ENCODE measurements at regions not wholly inside any gene's neighbourhood (a gene's known extent, or its start where the extent isn't known, plus 50 kb on each side); places are given as distances from the start of the nearest gene placed in this dataset.
"Not testable (repeated sequence)": the region's sequence is repeated elsewhere in the genome, so short reads cannot be mapped to it uniquely, and the experiment has no call there.

DNA sequence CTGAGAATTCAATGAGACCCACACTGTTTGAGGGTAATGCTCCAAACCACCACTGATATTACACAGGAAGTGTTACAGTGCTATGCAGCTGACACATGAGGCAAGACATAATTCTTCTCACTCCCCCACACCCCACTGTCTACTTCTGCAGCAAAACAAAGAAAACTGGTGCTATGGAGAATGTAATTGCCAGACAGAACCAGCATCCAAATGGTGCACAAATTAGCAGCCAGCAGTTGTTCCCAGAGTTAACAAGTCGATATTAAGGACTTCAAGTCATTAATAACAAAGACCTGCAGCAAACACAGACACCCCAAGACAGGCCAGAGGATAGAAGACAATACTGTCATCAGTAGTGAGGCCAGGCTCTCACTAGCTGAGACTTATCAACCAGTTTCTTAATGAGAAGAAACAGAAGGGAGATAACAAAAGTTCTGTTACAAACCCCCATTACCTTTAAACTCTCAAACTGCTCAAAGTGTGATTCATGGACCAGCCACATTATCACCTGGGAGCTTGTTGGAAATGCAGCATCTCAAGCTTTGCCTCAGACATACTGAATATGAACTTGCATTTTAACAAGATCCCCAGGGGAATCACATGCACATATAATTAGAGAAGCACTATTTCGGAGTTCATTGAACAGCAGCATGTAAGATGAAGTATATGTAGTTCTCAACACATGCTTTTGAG lies 58.7 kb upstream of the FNDC3B start:
- 63 to 81% methylated on average over 2 of the region's 2 CpGs for WGBS, 2 donors
- TF ChIP-seq EP300 (IDR thresholded peaks at IDR 0.05) = no peak
- no peak for TF ChIP-seq POLR2A (IDR thresholded peaks at IDR 0.05)
- TF ChIP-seq, protein P1, sequence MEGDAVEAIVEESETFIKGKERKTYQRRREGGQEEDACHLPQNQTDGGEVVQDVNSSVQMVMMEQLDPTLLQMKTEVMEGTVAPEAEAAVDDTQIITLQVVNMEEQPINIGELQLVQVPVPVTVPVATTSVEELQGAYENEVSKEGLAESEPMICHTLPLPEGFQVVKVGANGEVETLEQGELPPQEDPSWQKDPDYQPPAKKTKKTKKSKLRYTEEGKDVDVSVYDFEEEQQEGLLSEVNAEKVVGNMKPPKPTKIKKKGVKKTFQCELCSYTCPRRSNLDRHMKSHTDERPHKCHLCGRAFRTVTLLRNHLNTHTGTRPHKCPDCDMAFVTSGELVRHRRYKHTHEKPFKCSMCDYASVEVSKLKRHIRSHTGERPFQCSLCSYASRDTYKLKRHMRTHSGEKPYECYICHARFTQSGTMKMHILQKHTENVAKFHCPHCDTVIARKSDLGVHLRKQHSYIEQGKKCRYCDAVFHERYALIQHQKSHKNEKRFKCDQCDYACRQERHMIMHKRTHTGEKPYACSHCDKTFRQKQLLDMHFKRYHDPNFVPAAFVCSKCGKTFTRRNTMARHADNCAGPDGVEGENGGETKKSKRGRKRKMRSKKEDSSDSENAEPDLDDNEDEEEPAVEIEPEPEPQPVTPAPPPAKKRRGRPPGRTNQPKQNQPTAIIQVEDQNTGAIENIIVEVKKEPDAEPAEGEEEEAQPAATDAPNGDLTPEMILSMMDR (IDR thresholded peaks at IDR 0.05) = no peak
- no peak for TF ChIP-seq POLR2AphosphoS5 (IDR thresholded peaks at IDR 0.05)
- no peak for DNase-seq
- H3K4me1 ChIP-seq = no peaks in the 10 kb centered on the region
- no peak overlapping the region for H3K4me3 ChIP-seq
- no peaks in the 10 kb centered on the region for H3K36me3 ChIP-seq
- intact Hi-C loops (cut with DNase I) = no loop called here
- no peaks in the 10 kb centered on the region for H3K27me3 ChIP-seq
- no peak overlapping the region for H3K27ac ChIP-seq
- no peaks in the 10 kb centered on the region for H3K9me3 ChIP-seq

DNA sequence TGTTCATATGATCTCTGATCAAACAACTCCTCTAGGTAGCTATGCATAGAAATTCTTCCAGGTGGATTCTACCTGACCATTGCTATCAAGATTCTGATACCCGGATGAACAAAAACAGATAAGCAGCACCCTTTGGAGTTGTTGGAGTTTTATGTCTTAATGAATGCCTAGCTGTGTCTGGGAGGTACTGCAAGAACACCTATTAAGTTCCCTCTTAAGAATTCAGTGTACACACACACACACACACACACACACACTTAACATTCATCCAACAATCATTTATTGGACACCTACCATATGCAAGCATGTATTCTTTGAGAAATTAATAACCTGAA lies 58.1 kb upstream of the FNDC3B start:
- Histone ChIP-seq H3K4me3 (no peak overlapping the region), H3K9me3 (no peaks in the 10 kb centered on the region), H3K4me1 (no peaks in the 10 kb centered on the region), H3K27ac (no peak overlapping the region), H3K36me3 (no peaks in the 10 kb centered on the region), H3K27me3 (no peaks in the 10 kb centered on the region)
- DNase-seq = no peak
- TF ChIP-seq POLR2A (IDR thresholded peaks at IDR 0.05) (no peak), EP300 (IDR thresholded peaks at IDR 0.05) (no peak), POLR2AphosphoS5 (IDR thresholded peaks at IDR 0.05) (no peak)
- TF ChIP-seq, protein P1 (IDR thresholded peaks at IDR 0.05) = no peak
- WGBS, 2 donors = 80 to 85% methylated on average over 1 of the region's 1 CpG
- intact Hi-C loops (cut with DNase I) = no loop called here

DNA sequence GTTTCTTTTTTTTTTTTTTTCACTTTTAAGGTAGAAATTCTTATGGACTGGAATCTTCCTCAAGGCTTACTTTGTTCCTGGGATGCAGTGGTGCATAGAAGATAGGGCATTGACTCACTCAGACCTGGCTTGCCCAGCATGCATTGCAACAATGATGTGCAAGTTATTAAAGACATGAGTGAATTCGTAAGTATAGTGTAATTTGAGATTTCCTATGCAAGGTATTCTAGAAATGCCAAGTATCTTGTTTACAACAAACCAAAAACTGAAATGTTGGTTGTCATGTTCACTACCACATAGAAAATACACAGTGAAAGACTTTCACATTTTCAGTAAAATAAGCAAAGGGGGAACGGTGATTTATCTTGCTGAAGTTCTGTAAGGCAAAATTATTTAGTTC lies 56.5 kb upstream of the FNDC3B start:
- no peaks in the 10 kb centered on the region for H3K4me1 ChIP-seq
- intact Hi-C loops (cut with DNase I) = no loop called here
- no peaks in the 10 kb centered on the region for H3K9me3 ChIP-seq
- no peak overlapping the region for H3K27ac ChIP-seq
- DNase-seq = no peak
- no peaks in the 10 kb centered on the region for H3K27me3 ChIP-seq
- H3K4me3 ChIP-seq = no peak overlapping the region
- 84% methylated on average over 2 of the region's 2 CpGs for WGBS, 2 donors
- TF ChIP-seq POLR2A (IDR thresholded peaks at IDR 0.05) = no peak
- no peaks in the 10 kb centered on the region for H3K36me3 ChIP-seq

DNA sequence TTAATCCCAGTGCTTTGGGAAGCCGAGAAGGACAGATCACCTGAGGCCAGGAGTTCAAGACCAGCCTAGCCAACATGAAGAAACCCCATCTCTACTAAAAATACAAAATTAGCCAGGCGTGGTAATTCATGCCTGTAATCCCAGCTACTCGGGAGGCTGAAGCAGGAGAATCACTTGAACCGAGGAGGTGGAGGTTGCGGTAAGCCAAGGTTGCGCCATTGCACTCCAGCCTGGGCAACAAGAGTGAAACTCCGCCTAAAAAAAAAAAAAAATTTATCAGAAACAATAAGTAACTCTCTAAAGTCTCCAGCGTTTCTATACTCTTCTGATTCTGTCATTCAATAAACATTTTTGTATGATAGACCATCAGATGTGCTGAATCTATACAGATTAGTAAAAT lies 55.7 kb upstream of the FNDC3B start:
- H3K27me3 ChIP-seq; DNase-seq; H3K4me3 ChIP-seq; H3K27ac ChIP-seq; H3K9me3 ChIP-seq; intact Hi-C loops (cut with DNase I); H3K4me1 ChIP-seq; H3K36me3 ChIP-seq: not testable (repeated sequence)
- 88 to 95% methylated on average over 8 of the region's 8 CpGs for WGBS, 2 donors

DNA sequence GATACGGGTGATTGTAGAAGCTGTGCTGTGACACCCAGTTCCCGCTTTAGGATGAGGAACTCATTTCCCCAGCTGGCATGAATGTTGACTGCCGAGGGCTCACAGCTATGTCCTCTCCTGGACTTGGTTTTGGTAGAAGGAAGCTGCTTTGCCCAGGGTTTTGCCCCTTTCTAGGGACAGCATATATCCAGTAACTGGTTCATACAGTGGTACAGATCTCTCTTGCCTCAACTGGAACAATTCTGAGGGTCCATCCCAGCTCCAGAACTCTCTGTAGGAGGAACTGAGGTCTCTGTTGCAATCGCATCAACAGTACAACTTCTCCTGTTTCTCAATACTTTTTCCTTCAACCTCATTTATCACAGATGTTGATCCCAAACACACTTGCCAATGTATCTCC lies 54.5 kb upstream of the FNDC3B start:
- WGBS, 2 donors = 73 to 92% methylated on average over 4 of the region's 4 CpGs
- Histone ChIP-seq H3K36me3 (no peaks in the 10 kb centered on the region), H3K27me3 (no peaks in the 10 kb centered on the region), H3K9me3 (no peaks in the 10 kb centered on the region), H3K4me1 (no peaks in the 10 kb centered on the region), H3K4me3 (no peak overlapping the region), H3K27ac (no peak overlapping the region)
- TF ChIP-seq POLR2AphosphoS5 (IDR thresholded peaks at IDR 0.05) (no peak), EP300 (IDR thresholded peaks at IDR 0.05) (no peak), POLR2A (IDR thresholded peaks at IDR 0.05) (no peak)
- TF ChIP-seq, protein P1 (IDR thresholded peaks at IDR 0.05) = no peak
- peak; percentile 67 for DNase-seq
- intact Hi-C loops (cut with DNase I) = no loop called here

DNA sequence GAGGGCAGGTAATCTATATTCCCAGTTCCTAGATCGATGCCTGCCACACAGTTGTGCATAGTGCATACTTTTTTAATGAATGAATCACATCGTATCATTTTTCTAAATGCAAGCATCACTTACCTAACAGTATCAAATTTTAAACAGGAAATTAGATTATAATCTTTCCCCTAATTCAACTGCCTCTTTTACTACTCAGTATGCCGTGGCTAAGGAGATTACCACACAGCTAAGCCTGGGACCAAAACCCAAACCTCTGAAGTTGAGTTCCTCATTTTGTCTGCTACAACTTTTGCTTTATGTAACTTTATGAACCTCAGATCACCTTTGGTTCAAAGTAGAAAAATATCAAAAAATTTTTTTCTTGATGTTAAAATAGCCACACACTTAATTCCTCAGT lies 53.2 kb upstream of the FNDC3B start:
- no peak for DNase-seq
- no peaks in the 10 kb centered on the region for H3K27me3 ChIP-seq
- H3K9me3 ChIP-seq = no peaks in the 10 kb centered on the region
- H3K36me3 ChIP-seq = no peaks in the 10 kb centered on the region
- H3K27ac ChIP-seq = no peak overlapping the region
- H3K4me3 ChIP-seq = no peak overlapping the region
- no peak for TF ChIP-seq POLR2AphosphoS5 (IDR thresholded peaks at IDR 0.05)
- TF ChIP-seq EP300 (IDR thresholded peaks at IDR 0.05) = no peak
- TF ChIP-seq, protein P1 (IDR thresholded peaks at IDR 0.05) = no peak
- no peak for TF ChIP-seq POLR2A (IDR thresholded peaks at IDR 0.05)
- no peaks in the 10 kb centered on the region for H3K4me1 ChIP-seq
- intact Hi-C loops (cut with DNase I) = no loop called here
- WGBS, 2 donors = 56 to 78% methylated on average over 3 of the region's 3 CpGs
